GM18520 (cell line): ENCODE measurements at regions not wholly inside any gene's neighbourhood (a gene's known extent, or its start where the extent isn't known, plus 50 kb on each side); places are given as distances from the start of the nearest gene placed in this dataset.

Source experiments
- ATAC-seq: cut with Tn5 transposase; IDR thresholded peaks from one replicate; pipeline ENCODE4 v1.9.1; 2021; ENCODE audit not compliant: unreplicated experiment

- no peak for ATAC-seq
Observed at GRCh38 chr6:169902070-169902469, 150.6 kb downstream of the ERMARD start.

GRCh38 chr6:169899481-169900145 is 148.2 kb downstream of the ERMARD start:
- ATAC-seq: no peak

- no peak for ATAC-seq
Observed at GRCh38 chr6:169898788-169899480, 147.5 kb downstream of the ERMARD start.

GRCh38 chr6:169897601-169898358 is 146.4 kb downstream of the ERMARD start:
- ATAC-seq: no peak

GRCh38 chr6:169896826-169897456 is 145.5 kb downstream of the ERMARD start:
- ATAC-seq: no peak

- ATAC-seq: no peak
Observed at GRCh38 chr6:169895926-169896761, 144.7 kb downstream of the ERMARD start.

GRCh38 chr6:169895000-169895759 is 143.8 kb downstream of the ERMARD start:
- ATAC-seq: no peak

- ATAC-seq: no peak
Observed at GRCh38 chr6:169894377-169894960, 143.0 kb downstream of the ERMARD start.

GRCh38 chr6:169893624-169894023 is 142.2 kb downstream of the ERMARD start:
- ATAC-seq: no peak

- no peak for ATAC-seq
Observed at GRCh38 chr6:169891846-169892245, 140.4 kb downstream of the ERMARD start.

- ATAC-seq: no peak
Observed at GRCh38 chr6:169891421-169891820, 140.0 kb downstream of the ERMARD start.

- ATAC-seq: no peak
Observed at GRCh38 chr6:169890901-169891300, 139.5 kb downstream of the ERMARD start.

- no peak for ATAC-seq
Observed at GRCh38 chr6:169890049-169890448, 138.6 kb downstream of the ERMARD start.

- ATAC-seq: no peak
Observed at GRCh38 chr6:169887529-169888140, 136.2 kb downstream of the ERMARD start.

- ATAC-seq: no peak
Observed at GRCh38 chr6:169886631-169887227, 135.3 kb downstream of the ERMARD start.

- ATAC-seq: no peak
Observed at GRCh38 chr6:169885831-169886230, 134.4 kb downstream of the ERMARD start.

GRCh38 chr6:169885131-169885530 is 133.7 kb downstream of the ERMARD start:
- no peak for ATAC-seq

GRCh38 chr6:169884158-169884557 is 132.7 kb downstream of the ERMARD start:
- ATAC-seq: no peak

- no peak for ATAC-seq
Observed at GRCh38 chr6:169883316-169883715, 131.9 kb downstream of the ERMARD start.
